IMR-90 (cell line): ENCODE measurements at regions not wholly inside any gene's neighbourhood (a gene's known extent, or its start where the extent isn't known, plus 50 kb on each side); places are given as distances from the start of the nearest gene placed in this dataset.

Source experiments
- CEBPB ChIP-seq: IDR thresholded peaks from 2 replicates; pipeline ENCODE4 v1.6.1; 2012; ENCODE audit warnings: low read depth, low read length, improper control_type of control experiment
- POLR2A ChIP-seq: IDR thresholded peaks from 2 replicates; pipeline ENCODE4 v1.6.1; 2012; ENCODE audit warnings: mild to moderate bottlenecking, low read depth, low read length
- RAD21 ChIP-seq: IDR thresholded peaks from 2 replicates; pipeline ENCODE4 v1.6.1; 2012; ENCODE audit warnings: low read length, improper control_type of control experiment
- RFX5 ChIP-seq: IDR thresholded peaks from 2 replicates; pipeline ENCODE4 v1.8.0; 2012; ENCODE audit warnings: low read depth, mild to moderate bottlenecking, low read length, moderate library complexity
- SMC3 ChIP-seq: fragments of 150-350 bp; IDR thresholded peaks from 2 replicates; pipeline ENCODE4 v1.6.1; 2016; ENCODE audit warnings: low read depth, mild to moderate bottlenecking, antibody characterized with exemption, low read length, moderate library complexity
- USF2 ChIP-seq: fragments of 150-350 bp; IDR thresholded peaks from 2 replicates; pipeline ENCODE4 v1.6.1; 2017; ENCODE audit warnings: mild to moderate bottlenecking, antibody characterized with exemption, low read length, low read depth
- TF ChIP-seq, protein P1 (sequence below): conservative IDR thresholded peaks from 2 replicates; pipeline ENCODE4 v1.5.1; 2012; ENCODE audit warnings: mild to moderate bottlenecking, low read depth, low read length, improper control_type of control experiment

- TF ChIP-seq, protein P1, sequence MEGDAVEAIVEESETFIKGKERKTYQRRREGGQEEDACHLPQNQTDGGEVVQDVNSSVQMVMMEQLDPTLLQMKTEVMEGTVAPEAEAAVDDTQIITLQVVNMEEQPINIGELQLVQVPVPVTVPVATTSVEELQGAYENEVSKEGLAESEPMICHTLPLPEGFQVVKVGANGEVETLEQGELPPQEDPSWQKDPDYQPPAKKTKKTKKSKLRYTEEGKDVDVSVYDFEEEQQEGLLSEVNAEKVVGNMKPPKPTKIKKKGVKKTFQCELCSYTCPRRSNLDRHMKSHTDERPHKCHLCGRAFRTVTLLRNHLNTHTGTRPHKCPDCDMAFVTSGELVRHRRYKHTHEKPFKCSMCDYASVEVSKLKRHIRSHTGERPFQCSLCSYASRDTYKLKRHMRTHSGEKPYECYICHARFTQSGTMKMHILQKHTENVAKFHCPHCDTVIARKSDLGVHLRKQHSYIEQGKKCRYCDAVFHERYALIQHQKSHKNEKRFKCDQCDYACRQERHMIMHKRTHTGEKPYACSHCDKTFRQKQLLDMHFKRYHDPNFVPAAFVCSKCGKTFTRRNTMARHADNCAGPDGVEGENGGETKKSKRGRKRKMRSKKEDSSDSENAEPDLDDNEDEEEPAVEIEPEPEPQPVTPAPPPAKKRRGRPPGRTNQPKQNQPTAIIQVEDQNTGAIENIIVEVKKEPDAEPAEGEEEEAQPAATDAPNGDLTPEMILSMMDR: no peak
- no peak for TF ChIP-seq CEBPB
- TF ChIP-seq RFX5: no peak
- no peak for TF ChIP-seq POLR2A
- no peak for TF ChIP-seq RAD21
- no peak for TF ChIP-seq USF2
- TF ChIP-seq SMC3: no peak
These were observed 130.2 kb downstream of the C16orf95 start for GRCh38 chr16:87186876-87187533.
